PC-3 (cell line): ENCODE measurements at regions not wholly inside any gene's neighbourhood (a gene's known extent, or its start where the extent isn't known, plus 50 kb on each side); places are given as distances from the start of the nearest gene placed in this dataset.

Experiments
- ATAC-seq: fragments of 200-7000 bp; cut with Tn5 transposase; 2 replicates; pipeline ENCODE4 v1.9.1; 2020; ENCODE audit warnings: mild to moderate bottlenecking, moderate library complexity
- BruUV-seq: library from RNA; stranded (reverse); fragments of 400-500 nt; replicated peaks from 2 replicates; lab custom pipeline; 2021; lab: Mats Ljungman, UMichigan
- CTCF ChIA-PET: fragments of 300-600 bp; sonication (Branson Sonifier 250); formaldehyde crosslinking; loops from one replicate; lab custom pipeline; 2022; ENCODE audit warnings: antibody characterized with exemption; lab: Charles Lee
- POLR2A ChIA-PET: fragments of 300-600 bp; sonication (Branson Sonifier 250); formaldehyde crosslinking; loops from one replicate; lab custom pipeline; 2022; ENCODE audit warnings: antibody characterized with exemption; ENCODE audit not compliant: unreplicated experiment; lab: Charles Lee
- DNase-seq: peaks from one replicate; pipeline ENCODE4 v3.0.0-alpha.2; 2015
- H2AFZ ChIP-seq: fragments of 300-600 bp; sonication (generic); 2 replicates; pipeline ENCODE4 v1.6.0; 2016; ENCODE audit warnings: antibody characterized with exemption, low read length
- H3F3A ChIP-seq: fragments of 300-600 bp; sonication (generic); one replicate; pipeline ENCODE4 v1.6.0; 2017; ENCODE audit warnings: antibody characterized with exemption, low read length, control low read depth, mild to moderate bottlenecking; ENCODE audit not compliant: unreplicated experiment
- H3K27ac ChIP-seq: fragments of 300-600 bp; sonication (generic); 2 replicates; pipeline ENCODE4 v1.5.1; 2016; ENCODE audit warnings: mild to moderate bottlenecking, low read length
- H3K27me3 ChIP-seq: fragments of 300-600 bp; sonication (generic); 2 replicates; pipeline ENCODE4 v1.6.1; 2016; ENCODE audit warnings: low read length, mixed read lengths
- H3K36me3 ChIP-seq: fragments of 300-600 bp; sonication (generic); 2 replicates; pipeline ENCODE4 v1.6.1; 2016; ENCODE audit warnings: low read depth, mixed run types, low read length, mixed read lengths
- H3K4me1 ChIP-seq: fragments of 300-600 bp; sonication (generic); 2 replicates; pipeline ENCODE4 v1.5.1; 2016; ENCODE audit warnings: low read length; ENCODE audit not compliant: insufficient read depth
- H3K4me2 ChIP-seq: fragments of 300-600 bp; sonication (generic); 2 replicates; pipeline ENCODE4 v1.6.0; 2016; ENCODE audit warnings: low read length
- H3K4me3 ChIP-seq: fragments of 300-600 bp; sonication (generic); 2 replicates; pipeline ENCODE4 v1.5.1; 2016; ENCODE audit warnings: mild to moderate bottlenecking, low read length, mixed read lengths
- H3K79me2 ChIP-seq: fragments of 300-600 bp; sonication (generic); 2 replicates; pipeline ENCODE4 v1.6.1; 2017; ENCODE audit warnings: low read length, mixed read lengths
- H3K9ac ChIP-seq: fragments of 300-600 bp; sonication (generic); 2 replicates; pipeline ENCODE4 v1.6.0; 2016; ENCODE audit warnings: mild to moderate bottlenecking, low read length
- H3K9me2 ChIP-seq: fragments of 300-600 bp; sonication (generic); replicated peaks from 2 replicates; pipeline ENCODE4 v1.6.1; 2016; ENCODE audit warnings: mixed run types, low read length, mixed read lengths
- H3K9me3 ChIP-seq: fragments of 300-600 bp; sonication (generic); 2 replicates; pipeline ENCODE4 v1.6.1; 2016; ENCODE audit warnings: low read length, mixed read lengths
- H4K20me1 ChIP-seq: fragments of 300-600 bp; sonication (generic); 2 replicates; pipeline ENCODE4 v1.6.1; 2016; ENCODE audit warnings: low read length, mixed read lengths
- EZH2 ChIP-seq: fragments of 300-600 bp; sonication (generic); IDR thresholded peaks from one replicate; pipeline ENCODE4 v1.6.1; 2017; ENCODE audit warnings: antibody characterized with exemption, mild to moderate bottlenecking, low read length; ENCODE audit not compliant: unreplicated experiment
- EZH2phosphoT487 ChIP-seq: fragments of 300-600 bp; sonication (generic); IDR thresholded peaks from 2 replicates; pipeline ENCODE4 v1.6.1; 2018; ENCODE audit warnings: mild to moderate bottlenecking, antibody characterized with exemption, low read length, borderline replicate concordance
- intact Hi-C: fragments of 100-400 bp; cut with micrococcal nuclease; formaldehyde crosslinking; loops from 2 replicates; pipeline ENCODE4 v1.9.0; 2023
- TF ChIP-seq, protein P1 (sequence below): fragments of 300-600 bp; sonication (generic); conservative IDR thresholded peaks from 2 replicates; pipeline ENCODE4 v1.5.1; 2017; ENCODE audit warnings: antibody characterized with exemption, low read depth, mild to moderate bottlenecking, low read length

DNA sequence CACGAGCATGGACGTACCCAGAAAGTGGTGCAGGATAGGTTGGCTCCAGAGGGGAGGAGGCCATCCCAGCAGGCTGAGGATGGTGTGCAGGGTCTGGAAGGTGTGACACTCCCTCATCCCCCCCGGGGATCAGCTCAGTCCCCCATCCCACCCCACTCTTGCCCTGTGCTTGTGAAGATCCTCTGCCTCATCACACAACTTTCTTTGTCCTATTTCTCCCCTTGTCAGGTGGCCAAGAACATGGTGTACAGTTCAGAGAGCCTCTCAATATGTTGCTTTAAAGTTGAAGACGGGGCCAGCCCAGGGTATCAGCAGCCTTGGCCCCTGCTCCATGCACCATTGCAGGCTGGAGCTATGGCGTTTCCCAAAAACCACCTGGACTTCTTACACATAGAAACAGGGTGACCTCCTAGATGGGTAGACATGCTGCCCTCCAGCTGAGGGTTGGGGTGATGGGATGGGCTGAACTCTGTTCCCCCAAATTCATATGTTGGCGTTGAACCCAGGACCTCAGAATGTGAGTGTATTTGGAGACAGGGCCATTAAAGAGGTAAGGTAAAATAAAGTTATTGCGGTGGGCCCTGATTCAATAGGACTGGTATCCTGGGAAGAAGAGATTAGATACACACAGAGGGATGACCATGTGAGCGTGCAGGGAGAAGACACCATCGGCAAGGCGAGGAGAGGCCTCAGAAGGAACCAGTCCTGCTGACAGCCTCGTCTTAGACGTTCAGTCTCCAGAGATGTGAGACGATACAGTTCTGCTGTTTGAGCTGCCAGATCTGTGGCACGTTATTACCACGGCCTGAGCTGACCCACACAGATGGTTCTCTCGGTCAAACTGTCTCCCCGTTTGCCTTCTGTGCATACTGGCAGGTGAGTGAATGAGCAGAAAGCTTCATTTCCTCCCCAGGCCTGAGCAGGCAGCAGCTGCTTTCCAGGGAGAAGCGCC lies 272.5 kb downstream of the GADD45G start:
- H3K9ac ChIP-seq: no peak overlapping the region
- DNase-seq: no peak
- POLR2A ChIA-PET: no interaction called here
- no peaks in the 10 kb centered on the region for H3F3A ChIP-seq
- H3K79me2 ChIP-seq: no peaks in the 10 kb centered on the region
- no peak overlapping the region for H2AFZ ChIP-seq
- H3K9me2 ChIP-seq: no peaks in the 10 kb centered on the region
- CTCF ChIA-PET: no interaction called here
- H3K4me3 ChIP-seq: no peak overlapping the region
- no peak overlapping the region for H3K27ac ChIP-seq
- no peaks in the 10 kb centered on the region for H3K9me3 ChIP-seq
- no peaks in the 10 kb centered on the region for H4K20me1 ChIP-seq
- TF ChIP-seq EZH2phosphoT487 (no peak), EZH2 (no peak)
- TF ChIP-seq, protein P1, sequence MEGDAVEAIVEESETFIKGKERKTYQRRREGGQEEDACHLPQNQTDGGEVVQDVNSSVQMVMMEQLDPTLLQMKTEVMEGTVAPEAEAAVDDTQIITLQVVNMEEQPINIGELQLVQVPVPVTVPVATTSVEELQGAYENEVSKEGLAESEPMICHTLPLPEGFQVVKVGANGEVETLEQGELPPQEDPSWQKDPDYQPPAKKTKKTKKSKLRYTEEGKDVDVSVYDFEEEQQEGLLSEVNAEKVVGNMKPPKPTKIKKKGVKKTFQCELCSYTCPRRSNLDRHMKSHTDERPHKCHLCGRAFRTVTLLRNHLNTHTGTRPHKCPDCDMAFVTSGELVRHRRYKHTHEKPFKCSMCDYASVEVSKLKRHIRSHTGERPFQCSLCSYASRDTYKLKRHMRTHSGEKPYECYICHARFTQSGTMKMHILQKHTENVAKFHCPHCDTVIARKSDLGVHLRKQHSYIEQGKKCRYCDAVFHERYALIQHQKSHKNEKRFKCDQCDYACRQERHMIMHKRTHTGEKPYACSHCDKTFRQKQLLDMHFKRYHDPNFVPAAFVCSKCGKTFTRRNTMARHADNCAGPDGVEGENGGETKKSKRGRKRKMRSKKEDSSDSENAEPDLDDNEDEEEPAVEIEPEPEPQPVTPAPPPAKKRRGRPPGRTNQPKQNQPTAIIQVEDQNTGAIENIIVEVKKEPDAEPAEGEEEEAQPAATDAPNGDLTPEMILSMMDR: no peak
- no peaks in the 10 kb centered on the region for H3K4me1 ChIP-seq
- no peak overlapping the region for H3K4me2 ChIP-seq
- no TSS peak for BruUV-seq
- no peak for ATAC-seq
- intact Hi-C loops: no loop called here
- no peaks in the 10 kb centered on the region for H3K36me3 ChIP-seq
- 0 out of 2 replicates have a peak, but pooled peaks cover 9% of the 10 kb centered on the region for H3K27me3 ChIP-seq

DNA sequence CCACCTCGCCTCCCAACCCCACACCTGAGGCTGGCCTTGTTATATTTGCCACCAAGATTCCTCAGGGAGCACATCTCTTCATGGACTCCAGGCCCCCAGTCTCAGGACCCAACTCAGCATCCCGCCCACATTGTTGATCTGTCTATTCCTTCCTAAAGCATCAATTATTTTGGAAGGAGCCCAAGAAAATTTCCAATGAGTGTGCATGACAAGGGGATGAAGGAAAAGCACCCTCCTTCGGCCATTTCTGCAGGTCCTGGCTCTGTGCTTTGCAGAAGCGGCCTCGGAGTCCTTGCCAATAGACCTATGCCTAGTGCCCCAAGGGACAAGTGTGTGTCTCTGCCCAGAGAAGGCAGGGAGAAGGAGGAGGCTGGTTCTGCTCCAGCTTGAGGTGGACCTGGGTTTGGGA lies 273.2 kb downstream of the GADD45G start:
- intact Hi-C loops: no loop called here
- no peak overlapping the region for H3K27ac ChIP-seq
- ChIA-PET CTCF (no interaction called here), POLR2A (no interaction called here)
- H3K4me1 ChIP-seq: no peaks in the 10 kb centered on the region
- TF ChIP-seq EZH2phosphoT487 (no peak), EZH2 (no peak)
- TF ChIP-seq, protein P1: no peak
- H3K9me3 ChIP-seq: no peaks in the 10 kb centered on the region
- no peaks in the 10 kb centered on the region for H3K79me2 ChIP-seq
- no peak overlapping the region for H3K4me2 ChIP-seq
- H3F3A ChIP-seq: no peaks in the 10 kb centered on the region
- H2AFZ ChIP-seq: no peak overlapping the region
- ATAC-seq (no peak), DNase-seq (no peak)
- no peaks in the 10 kb centered on the region for H3K9me2 ChIP-seq
- H3K9ac ChIP-seq: no peak overlapping the region
- no peaks in the 10 kb centered on the region for H3K36me3 ChIP-seq
- no peak overlapping the region for H3K4me3 ChIP-seq
- BruUV-seq: no TSS peak
- H4K20me1 ChIP-seq: no peaks in the 10 kb centered on the region
- H3K27me3 ChIP-seq: 0 out of 2 replicates have a peak, but pooled peaks cover 9% of the 10 kb centered on the region

DNA sequence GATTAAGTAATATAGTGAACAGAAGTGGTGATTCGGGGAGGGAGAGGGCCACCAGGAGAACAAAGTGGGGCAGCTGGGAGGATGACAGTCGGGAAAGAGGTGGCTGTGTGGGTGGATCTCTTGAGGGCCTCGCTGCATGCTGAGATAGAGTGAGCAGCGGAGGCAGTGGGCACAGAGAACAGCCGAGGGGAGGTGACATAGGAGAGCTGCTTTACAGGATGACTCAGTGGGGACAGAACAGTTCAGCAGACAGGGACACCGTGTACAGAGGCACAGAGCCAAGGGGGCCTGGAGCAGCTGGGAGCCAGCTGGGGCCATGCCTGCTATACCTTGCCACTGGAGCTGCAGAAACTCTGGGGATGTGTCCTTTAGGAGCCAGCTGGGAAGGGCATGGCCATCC lies 273.9 kb downstream of the GADD45G start:
- Histone ChIP-seq H3K4me1 (no peaks in the 10 kb centered on the region), H3F3A (no peaks in the 10 kb centered on the region), H3K9me3 (no peaks in the 10 kb centered on the region), H3K9ac (no peak overlapping the region), H3K4me2 (no peak overlapping the region), H2AFZ (no peak overlapping the region), H3K36me3 (no peaks in the 10 kb centered on the region), H3K27ac (no peak overlapping the region), H3K9me2 (no peaks in the 10 kb centered on the region), H3K4me3 (no peak overlapping the region), H3K27me3 (0 out of 2 replicates have a peak, but pooled peaks cover 9% of the 10 kb centered on the region), H3K79me2 (no peaks in the 10 kb centered on the region), H4K20me1 (no peaks in the 10 kb centered on the region)
- TF ChIP-seq, protein P1: no peak
- TF ChIP-seq EZH2: no peak
- TF ChIP-seq EZH2phosphoT487: no peak
- DNase-seq (no peak), ATAC-seq (no peak)
- no TSS peak for BruUV-seq
- intact Hi-C loops: no loop called here
- POLR2A ChIA-PET: no interaction called here
- CTCF ChIA-PET: no interaction called here
